HFF-Myc (cell line): ENCODE measurements at regions not wholly inside any gene's neighbourhood (a gene's known extent, or its start where the extent isn't known, plus 50 kb on each side); places are given as distances from the start of the nearest gene placed in this dataset.
"Not testable (repeated sequence)": the region's sequence is repeated elsewhere in the genome, so short reads cannot be mapped to it uniquely, and the experiment has no call there.

Experiments used
- DNase-seq: peaks from one replicate; pipeline ENCODE4 v3.0.0-alpha.2; 2011; ENCODE audit warnings: low read depth; ENCODE audit errors: extremely low read depth
- H3K4me3 ChIP-seq: replicated peaks from 2 replicates; pipeline ENCODE4 v1.5.1; 2011; ENCODE audit warnings: low read depth, mild to moderate bottlenecking, control low read depth, low read length
- TF ChIP-seq, protein P1 (sequence below): IDR thresholded peaks from 2 replicates; pipeline ENCODE4 v1.5.1; 2012; ENCODE audit warnings: mild to moderate bottlenecking, low read depth, low read length, control low read depth; ENCODE audit errors: missing control alignments

DNA sequence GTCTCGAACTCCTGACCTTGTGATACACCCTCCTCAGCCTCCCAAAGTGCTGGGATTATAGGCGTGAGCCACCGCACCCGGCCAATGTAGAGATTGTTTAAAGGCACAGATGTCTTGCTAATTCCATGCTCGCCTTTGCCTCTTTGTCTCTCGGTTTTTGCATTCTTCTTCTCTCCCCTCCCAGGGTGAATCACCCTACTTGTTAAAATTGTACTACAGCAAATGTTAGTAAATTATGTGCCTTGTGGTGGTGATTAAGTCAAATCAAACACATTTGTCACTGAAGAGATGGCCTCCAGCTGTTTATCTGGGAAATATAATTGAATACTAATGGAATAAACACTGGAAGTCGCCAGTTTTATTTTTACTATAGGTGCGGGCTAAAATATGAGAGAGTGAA lies 384.4 kb upstream of the AUTS2 start:
- H3K4me3 ChIP-seq, result no peak overlapping the region
- DNase-seq, result no peak
- TF ChIP-seq, protein P1, sequence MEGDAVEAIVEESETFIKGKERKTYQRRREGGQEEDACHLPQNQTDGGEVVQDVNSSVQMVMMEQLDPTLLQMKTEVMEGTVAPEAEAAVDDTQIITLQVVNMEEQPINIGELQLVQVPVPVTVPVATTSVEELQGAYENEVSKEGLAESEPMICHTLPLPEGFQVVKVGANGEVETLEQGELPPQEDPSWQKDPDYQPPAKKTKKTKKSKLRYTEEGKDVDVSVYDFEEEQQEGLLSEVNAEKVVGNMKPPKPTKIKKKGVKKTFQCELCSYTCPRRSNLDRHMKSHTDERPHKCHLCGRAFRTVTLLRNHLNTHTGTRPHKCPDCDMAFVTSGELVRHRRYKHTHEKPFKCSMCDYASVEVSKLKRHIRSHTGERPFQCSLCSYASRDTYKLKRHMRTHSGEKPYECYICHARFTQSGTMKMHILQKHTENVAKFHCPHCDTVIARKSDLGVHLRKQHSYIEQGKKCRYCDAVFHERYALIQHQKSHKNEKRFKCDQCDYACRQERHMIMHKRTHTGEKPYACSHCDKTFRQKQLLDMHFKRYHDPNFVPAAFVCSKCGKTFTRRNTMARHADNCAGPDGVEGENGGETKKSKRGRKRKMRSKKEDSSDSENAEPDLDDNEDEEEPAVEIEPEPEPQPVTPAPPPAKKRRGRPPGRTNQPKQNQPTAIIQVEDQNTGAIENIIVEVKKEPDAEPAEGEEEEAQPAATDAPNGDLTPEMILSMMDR, result no peak

DNA sequence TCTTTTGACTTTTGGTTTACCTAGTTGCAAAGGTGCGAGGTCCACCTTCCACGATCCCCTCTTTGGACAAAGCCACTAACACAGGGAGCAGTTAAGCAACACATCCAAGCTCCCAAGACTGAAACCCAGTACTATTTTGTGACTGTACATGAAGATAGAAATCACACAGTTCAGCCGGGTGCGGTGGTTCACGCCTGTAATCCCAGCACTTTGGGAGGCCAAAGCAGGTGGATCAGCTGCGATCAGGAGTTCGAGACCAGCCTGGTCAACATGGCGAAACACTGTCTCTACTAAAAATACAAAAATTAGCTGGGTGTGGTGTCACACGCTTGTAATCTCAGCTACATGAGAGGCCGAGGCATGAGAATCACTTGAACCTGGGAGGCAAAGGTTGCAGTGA lies 382.8 kb upstream of the AUTS2 start:
- H3K4me3 ChIP-seq, DNase-seq: not testable (repeated sequence)

DNA sequence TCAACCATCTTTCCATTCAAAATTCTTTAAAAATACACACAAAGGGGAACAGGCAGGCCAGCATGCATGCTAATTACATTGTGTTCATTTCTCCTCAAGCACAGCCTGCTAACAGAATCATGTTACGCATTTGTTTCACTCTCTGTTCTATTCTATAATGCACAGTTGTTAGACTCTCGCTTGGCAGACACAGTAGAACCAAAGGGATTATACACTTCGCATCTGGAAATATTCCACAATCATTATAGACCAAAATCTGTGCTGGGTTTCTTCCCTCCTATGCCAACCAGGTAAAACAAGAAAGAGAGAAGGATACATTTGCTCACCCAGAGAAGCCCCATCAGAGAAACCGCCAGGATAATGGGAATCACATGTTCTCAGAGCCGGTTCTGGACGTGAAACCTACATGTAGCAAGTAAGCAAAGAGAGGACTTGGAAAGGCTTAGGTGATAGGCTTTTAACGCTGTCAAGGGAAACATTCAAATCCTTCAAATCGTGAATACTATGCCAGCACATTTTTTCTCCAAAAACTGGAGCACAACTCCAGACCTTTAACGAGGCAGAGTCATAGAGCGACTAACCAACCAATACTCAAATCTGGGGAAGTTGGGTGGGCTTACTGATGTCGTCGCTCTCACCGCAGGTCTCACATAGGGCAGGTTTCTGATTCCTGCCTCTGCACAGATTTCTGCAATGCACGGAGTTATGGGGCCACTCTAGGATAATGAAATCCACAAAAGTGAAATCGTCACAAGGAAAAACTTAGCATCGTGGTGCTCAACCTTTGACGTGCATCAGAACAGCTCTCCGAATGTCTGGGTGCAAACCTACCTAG lies 380.5 kb upstream of the AUTS2 start:
- no peak for DNase-seq
- TF ChIP-seq, protein P1, result no peak
- H3K4me3 ChIP-seq, result no peak overlapping the region

DNA sequence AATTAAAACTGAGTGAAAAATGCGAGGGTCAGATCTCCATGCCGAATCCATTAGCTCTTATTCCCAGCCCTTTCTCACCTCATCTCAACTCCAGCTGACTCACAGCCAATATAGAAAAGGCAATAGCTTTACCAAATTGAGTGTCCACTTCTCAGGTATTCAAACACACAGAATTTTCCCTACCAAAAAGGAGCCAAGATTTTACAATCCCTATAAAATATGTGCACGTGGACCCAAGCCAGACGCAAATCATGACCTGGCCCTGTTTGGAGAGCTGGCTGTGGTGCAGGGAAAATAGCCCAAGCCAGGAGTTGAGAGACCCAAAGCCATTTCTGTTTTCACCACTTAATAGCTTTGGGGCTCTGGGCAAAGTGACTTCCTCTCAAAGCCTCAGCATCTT lies 379.7 kb upstream of the AUTS2 start:
- no peak for DNase-seq
- no peak overlapping the region for H3K4me3 ChIP-seq

DNA sequence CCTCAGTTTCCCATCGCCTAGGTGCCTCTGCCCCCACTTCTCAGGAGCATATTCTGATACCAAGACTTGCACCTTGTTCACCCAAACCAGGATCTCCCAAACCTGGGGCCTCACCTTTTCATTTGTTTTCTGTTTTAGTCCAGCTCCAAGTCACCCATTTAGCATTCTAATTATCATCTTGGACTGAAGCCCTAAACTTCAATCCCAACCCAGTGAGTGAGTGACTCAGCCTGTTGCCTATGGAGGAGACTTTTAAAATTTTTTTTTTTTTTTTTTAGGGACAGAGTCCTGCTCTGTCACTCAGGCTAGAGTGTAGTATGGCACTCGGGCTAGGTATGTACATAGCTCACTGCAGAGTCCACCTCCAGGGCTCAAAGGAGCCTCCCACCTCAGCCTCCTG lies 378.9 kb upstream of the AUTS2 start:
- TF ChIP-seq, protein P1, result no peak
- no peak for DNase-seq
- no peak overlapping the region for H3K4me3 ChIP-seq

More for the DNA sequence above, 379.7 kb upstream of the AUTS2 start:
- TF ChIP-seq, protein P1, result no peak

DNA sequence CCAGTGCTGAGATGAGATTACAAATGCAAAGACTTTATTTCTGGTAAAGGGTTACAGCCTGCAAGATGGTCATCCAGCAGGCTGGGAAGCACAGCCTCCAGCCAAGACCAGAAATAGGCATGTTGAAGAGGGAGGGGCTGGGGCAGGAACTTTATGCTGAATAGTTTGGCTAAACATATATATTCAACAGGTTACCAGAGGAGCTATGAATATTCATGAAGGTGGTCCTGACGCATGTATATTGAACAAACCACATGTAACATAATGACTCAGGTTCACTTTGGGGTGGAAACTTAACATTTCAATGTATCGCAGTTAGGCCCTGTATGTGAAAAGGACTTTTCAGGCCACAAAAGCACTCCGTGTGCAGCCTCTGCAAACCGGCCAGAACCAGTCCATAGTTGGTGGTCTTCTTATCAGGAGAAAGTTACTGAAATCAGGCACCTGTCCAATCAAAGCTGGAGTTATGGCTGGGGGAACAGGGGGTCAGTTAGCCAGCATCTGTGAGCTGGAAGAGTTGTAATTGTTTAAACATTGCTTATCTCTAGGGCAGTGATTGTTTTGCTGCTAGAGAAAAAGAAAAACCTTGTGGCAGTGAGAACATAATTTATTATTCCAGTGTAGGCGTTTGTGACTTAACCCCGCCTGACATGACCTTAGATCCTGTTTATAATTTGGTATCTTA lies 372.9 kb upstream of the AUTS2 start:
- H3K4me3 ChIP-seq, result no peak overlapping the region
- TF ChIP-seq, protein P1, result no peak

DNA sequence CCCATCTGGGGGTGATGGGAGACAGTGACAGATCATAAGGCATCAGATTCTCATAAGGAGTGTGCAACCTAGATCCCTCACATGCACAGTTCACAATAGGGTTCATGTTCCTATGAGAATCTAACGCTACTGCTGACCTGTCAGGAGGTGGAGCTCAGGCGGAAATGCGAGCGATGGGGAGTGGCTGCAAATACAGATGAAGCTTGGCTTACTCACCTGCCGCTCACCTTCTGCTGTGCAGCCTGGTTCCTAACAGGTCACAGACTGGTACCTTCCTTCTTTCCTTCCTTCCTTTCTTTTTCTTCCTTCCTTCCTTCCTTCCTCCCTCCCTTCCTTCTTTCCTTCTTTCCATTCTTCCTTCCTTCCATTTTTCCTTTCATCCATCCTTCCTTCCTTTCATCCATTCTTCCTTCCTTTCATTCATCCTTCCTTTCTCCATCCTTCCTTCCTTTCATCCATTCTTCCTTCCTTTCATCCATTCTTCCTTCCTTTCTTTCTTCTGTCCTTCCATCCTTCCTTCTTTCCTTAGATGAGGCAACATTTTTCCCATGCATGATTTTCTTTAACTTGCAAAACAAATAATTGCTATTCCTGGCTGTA lies 370.0 kb upstream of the AUTS2 start:
- DNase-seq, result no peak
- no peak overlapping the region for H3K4me3 ChIP-seq
- TF ChIP-seq, protein P1, result no peak

More for the DNA sequence above, 372.9 kb upstream of the AUTS2 start:
- no peak for DNase-seq
